ENCODE measurements at regions not wholly inside any gene's neighbourhood (a gene's known extent, or its start where the extent isn't known, plus 50 kb on each side); places are given as distances from the start of the nearest gene placed in this dataset.

- DNase-seq, result no peak
Observed at GRCh38 chr12:25005376-25005775, 56.5 kb upstream of the BCAT1 start.

DNA sequence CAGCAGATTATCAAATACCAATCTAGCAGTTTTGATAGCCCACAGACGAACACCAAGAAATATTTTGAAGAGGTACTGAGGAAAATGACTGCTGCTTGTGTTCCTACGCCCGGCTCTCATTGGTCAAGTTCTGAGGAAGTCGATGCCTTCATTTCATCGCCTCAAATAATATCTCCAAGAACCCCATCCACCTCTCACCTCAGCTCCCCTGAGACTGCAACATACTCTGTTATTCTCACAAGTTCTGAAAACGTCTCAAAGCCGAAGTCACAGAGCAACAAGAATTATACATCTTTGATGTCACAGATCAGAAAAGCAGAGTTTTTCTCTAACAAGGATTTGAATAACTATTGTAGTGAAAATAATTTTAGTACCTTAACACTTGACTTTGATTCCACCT, 55.5 kb upstream of the BCAT1 start:
- no peak for DNase-seq

- no peak for DNase-seq
Observed at GRCh38 chr12:25001311-25001710, 52.4 kb upstream of the BCAT1 start.

Data from SIG-M5 (cell line).